ENCODE measurements at regions not wholly inside any gene's neighbourhood (a gene's known extent, or its start where the extent isn't known, plus 50 kb on each side); places are given as distances from the start of the nearest gene placed in this dataset.

GRCh38 chr15:46174122-46174521, 539.3 kb downstream of the SQOR start:
- intact Hi-C loops (cut with DNase I), result no loop called here

GRCh38 chr15:46177219-46177618, 542.4 kb downstream of the SQOR start:
- DNase-seq (no peak), ATAC-seq (no peak)
- Histone ChIP-seq H3K9me3 (no peaks in the 10 kb centered on the region), H3K27ac (no peak overlapping the region), H3K36me3 (replicated peaks in 1 of 2; ENCODE audit: insufficient read depth in 1 of 2, low read depth in 2 of 2) (no peaks in the 10 kb centered on the region), H3K4me3 (no peak overlapping the region), H3K27me3 (no peaks in the 10 kb centered on the region), H3K4me1 (no peaks in the 10 kb centered on the region)
- intact Hi-C loops (cut with DNase I), result no loop called here
- 91% methylated on average over 2 of the region's 2 CpGs for WGBS, 2 donors
- TF ChIP-seq POLR2A (IDR thresholded peaks at IDR 0.05) (no peak), CTCF (IDR thresholded peaks at IDR 0.05) (no peak)

More at GRCh38 chr15:46174122-46174521, 539.3 kb downstream of the SQOR start:
- Histone ChIP-seq H3K36me3 (replicated peaks in 1 of 2; ENCODE audit: insufficient read depth in 1 of 2, low read depth in 2 of 2) (no peaks in the 10 kb centered on the region), H3K27me3 (no peaks in the 10 kb centered on the region), H3K9me3 (no peaks in the 10 kb centered on the region), H3K27ac (no peak overlapping the region), H3K4me1 (no peaks in the 10 kb centered on the region), H3K4me3 (no peak overlapping the region)
- WGBS, 2 donors, result 89 to 91% methylated on average over 2 of the region's 2 CpGs
- DNase-seq, result no peak
- TF ChIP-seq POLR2A (IDR thresholded peaks at IDR 0.05) (no peak), CTCF (IDR thresholded peaks at IDR 0.05) (no peak)
- no peak for ATAC-seq

- ATAC-seq, result no peak
- intact Hi-C loops (cut with DNase I), result no loop called here
- Histone ChIP-seq H3K4me1 (no peaks in the 10 kb centered on the region), H3K4me3 (no peak overlapping the region), H3K27ac (no peak overlapping the region), H3K36me3 (replicated peaks in 1 of 2; ENCODE audit: insufficient read depth in 1 of 2, low read depth in 2 of 2) (no peaks in the 10 kb centered on the region), H3K9me3 (no peaks in the 10 kb centered on the region), H3K27me3 (no peaks in the 10 kb centered on the region)
- no peak for TF ChIP-seq CTCF (IDR thresholded peaks at IDR 0.05)
- no peak for TF ChIP-seq POLR2A (IDR thresholded peaks at IDR 0.05)
- WGBS, 2 donors, result 82 to 91% methylated on average over 1 of the region's 1 CpG
- DNase-seq, result no peak
Observed at GRCh38 chr15:46178138-46178537, 543.3 kb downstream of the SQOR start.

- TF ChIP-seq POLR2A (IDR thresholded peaks at IDR 0.05), result no peak
- no peak for TF ChIP-seq CTCF (IDR thresholded peaks at IDR 0.05)
- 88 to 94% methylated on average over 2 of the region's 2 CpGs for WGBS, 2 donors
- DNase-seq, result no peak
- H3K27me3 ChIP-seq, result no peaks in the 10 kb centered on the region
- no peaks in the 10 kb centered on the region for H3K36me3 ChIP-seq (replicated peaks in 1 of 2; ENCODE audit: insufficient read depth in 1 of 2, low read depth in 2 of 2)
- no peak for ATAC-seq
- H3K4me1 ChIP-seq, result no peaks in the 10 kb centered on the region
- no peak overlapping the region for H3K4me3 ChIP-seq
- H3K27ac ChIP-seq, result no peak overlapping the region
- intact Hi-C loops (cut with DNase I), result no loop called here
- no peaks in the 10 kb centered on the region for H3K9me3 ChIP-seq
Observed at GRCh38 chr15:46207341-46207740, 572.5 kb downstream of the SQOR start.

- no peaks in the 10 kb centered on the region for H3K36me3 ChIP-seq (replicated peaks in 1 of 2; ENCODE audit: insufficient read depth in 1 of 2, low read depth in 2 of 2)
- H3K27ac ChIP-seq, result no peak overlapping the region
- H3K4me1 ChIP-seq, result no peaks in the 10 kb centered on the region
- ATAC-seq, result no peak
- H3K27me3 ChIP-seq, result no peaks in the 10 kb centered on the region
- no peak overlapping the region for H3K4me3 ChIP-seq
- H3K9me3 ChIP-seq, result no peaks in the 10 kb centered on the region
- DNase-seq, result peak in 1 of 4 donors; percentile 8
- intact Hi-C loops (cut with DNase I), result no loop called here
- TF ChIP-seq CTCF (IDR thresholded peaks at IDR 0.05) (no peak), POLR2A (IDR thresholded peaks at IDR 0.05) (no peak)
Observed at GRCh38 chr15:46213551-46213950, 578.7 kb downstream of the SQOR start.

All from body of pancreas (tissue), 4 donors.